ENCODE measurements at regions not wholly inside any gene's neighbourhood (a gene's known extent, or its start where the extent isn't known, plus 50 kb on each side); places are given as distances from the start of the nearest gene placed in this dataset.

GRCh38 chr11:109016724-109017123 is 351.9 kb downstream of the DDX10 start:
- Histone ChIP-seq H4K91ac (replicated peaks; ENCODE audit: insufficient read length, low read length) (no peak overlapping the region), H4K8ac (ENCODE audit: extremely low read depth, insufficient read depth, low read length) (no peak overlapping the region), H3K4me3 (ENCODE audit: extremely low read depth in 1 of 4, insufficient read depth in 2 of 4, low read depth in 3 of 4, low read length in 4 of 4) (no peak overlapping the region), H2BK5ac (ENCODE audit: low read depth, low read length) (no peak overlapping the region), H4K20me1 (replicated peaks in 1 of 2; ENCODE audit: control insufficient read depth in 1 of 2, insufficient read depth in 2 of 2, low read length in 2 of 2) (no peaks in the 10 kb centered on the region), H3K4me2 (ENCODE audit: insufficient read depth in 1 of 2, low read depth in 2 of 2, low read length in 2 of 2) (no peak overlapping the region), H3K79me1 (ENCODE audit: low read depth, low read length) (no peaks in the 10 kb centered on the region), H2BK12ac (ENCODE audit: low read depth, low read length) (no peak overlapping the region), H3K9me3 (ENCODE audit: insufficient read depth in 2 of 2, low read depth in 1 of 2, low read length in 1 of 2) (no peaks in the 10 kb centered on the region), H3K14ac (ENCODE audit: insufficient read length) (no peak overlapping the region), H2BK120ac (replicated peaks; ENCODE audit: low read depth, low read length) (no peak overlapping the region), H3K18ac (ENCODE audit: extremely low read depth, low read length) (no peak overlapping the region), H3K79me2 (ENCODE audit: control insufficient read depth in 1 of 2, insufficient read depth in 2 of 2, low read length in 2 of 2) (no peaks in the 10 kb centered on the region), H2AFZ (ENCODE audit: low read length) (no peak overlapping the region), H3K23me2 (ENCODE audit: low read depth, low read length) (no peaks in the 10 kb centered on the region), H2AK5ac (ENCODE audit: low read depth, low read length) (no peak overlapping the region), H3K4me1 (replicated peaks in 1 of 4; ENCODE audit: control insufficient read depth in 3 of 4, insufficient read depth in 4 of 4, low read length in 3 of 4) (no peaks in the 10 kb centered on the region), H2BK15ac (ENCODE audit: low read length) (no peak overlapping the region), H3K23ac (ENCODE audit: insufficient read length) (no peak overlapping the region), H3K36me3 (ENCODE audit: control insufficient read depth in 2 of 4, insufficient read depth in 4 of 4, low read length in 3 of 4) (no peaks in the 10 kb centered on the region), H3K4ac (replicated peaks; ENCODE audit: insufficient read length, low read depth, low read length) (no peak overlapping the region), H3K9ac (replicated peaks in 1 of 4; ENCODE audit: extremely low read depth in 1 of 4, low read depth in 3 of 4, low read length in 3 of 4) (no peak overlapping the region), H3K56ac (replicated peaks; ENCODE audit: insufficient read length, low read depth, low read length) (no peak overlapping the region), H4K5ac (ENCODE audit: insufficient read length, low read depth, low read length) (no peak overlapping the region), H2BK20ac (ENCODE audit: low read length) (no peak overlapping the region), H3K27me3 (replicated peaks in 1 of 4; ENCODE audit: control insufficient read depth in 3 of 4, extremely low read depth in 1 of 4, insufficient read depth in 3 of 4, low read length in 3 of 4) (no peaks in the 10 kb centered on the region), H3K27ac (ENCODE audit: low read depth, low read length) (no peak overlapping the region)
- WGBS, 2 experiments (ENCODE audit: extremely low coverage in 1 of 2, insufficient coverage in 1 of 2, insufficient read length in 1 of 2, insufficient replicate concordance in 2 of 2, low coverage in 1 of 2, low lambda C conversion rate in 2 of 2, missing lambda C conversion rate in 1 of 2) = 52% methylated on average over 1 of the region's 1 CpG; no CpG with 5 or more reads in 1 of the 2 experiments
- DNase-seq (ENCODE audit: low read depth in 1 of 2, low spot score in 2 of 2) (no peak), FAIRE-seq (no peak)
- POLR2A ChIA-PET (ENCODE audit: partially characterized antibody) = no interaction called here
- CTCF ChIA-PET (ENCODE audit: partially characterized antibody) = interaction anchor here (1.1 to 1.3 kb wide), 2 partner anchors 18 to 24 kb away, joined by 3 read pairs; no protein-coding TSS in a partner anchor
- TF ChIP-seq EGR1 (IDR thresholded peaks at IDR 0.05; ENCODE audit: borderline replicate concordance, low read depth, low read length) = no peak
